ENCODE measurements at regions not wholly inside any gene's neighbourhood (a gene's known extent, or its start where the extent isn't known, plus 50 kb on each side); places are given as distances from the start of the nearest gene placed in this dataset.

GRCh38 chr13:100812982-100813584 lies 138.5 kb upstream of the TMTC4 start:
- H3K9ac ChIP-seq (ENCODE audit: control insufficient read depth, extremely low read depth, insufficient read depth, low read length): no peak overlapping the region
- H3K27me3 ChIP-seq (ENCODE audit: control insufficient read depth, extremely low read depth, insufficient read depth, low read length): peaks cover 5% of the 10 kb centered on the region
- dilution Hi-C loops (cut with MboI; ENCODE audit: extremely low pct_ligation_motif_present, low sequenced_read_pairs): no loop called here
- H3K4me1 ChIP-seq (ENCODE audit: control insufficient read depth, extremely low read depth, insufficient read depth, low read length): peaks cover 9% of the 10 kb centered on the region
- DNase-seq (ENCODE audit: low read depth, low spot score) (no peak), FAIRE-seq (no peak)
- H3K4me3 ChIP-seq (ENCODE audit: control insufficient read depth in 2 of 3, extremely low read depth in 1 of 3, insufficient read depth in 2 of 3, low read depth in 1 of 3, low read length in 3 of 3): no peak overlapping the region
- no peak overlapping the region for H2AFZ ChIP-seq (ENCODE audit: control insufficient read depth, low read length)
- no peaks in the 10 kb centered on the region for H3K36me3 ChIP-seq (ENCODE audit: control insufficient read depth in 2 of 2, extremely low read depth in 1 of 2, insufficient read depth in 2 of 2, low read length in 2 of 2)
- no peaks in the 10 kb centered on the region for H3K9me1 ChIP-seq (ENCODE audit: control insufficient read depth, extremely low read depth, insufficient read depth, low read length)
- H3K4me2 ChIP-seq (ENCODE audit: control insufficient read depth, extremely low read depth, insufficient read depth, low read depth, low read length): no peak overlapping the region
- no peaks in the 10 kb centered on the region for H3K9me3 ChIP-seq (ENCODE audit: control insufficient read depth, low read depth, low read length)
- no peaks in the 10 kb centered on the region for H3K79me2 ChIP-seq (ENCODE audit: control insufficient read depth, insufficient read depth, low read length)
- TF ChIP-seq EZH2 (IDR thresholded peaks at IDR 0.05; ENCODE audit: low read length) (no peak), CTCF (optimal IDR thresholded peaks at IDR 0.05 in 1 of 3, IDR thresholded peaks at IDR 0.05 in 1 of 3, conservative IDR thresholded peaks at IDR 0.05 in 1 of 3; ENCODE audit: extremely low read depth in 1 of 3, insufficient read depth in 2 of 3, low read length in 3 of 3) (no peak)
- no peaks in the 10 kb centered on the region for H4K20me1 ChIP-seq (ENCODE audit: control insufficient read depth, extremely low read depth, insufficient read depth, low read length)
- H3K27ac ChIP-seq (ENCODE audit: control insufficient read depth, insufficient read depth, low read length): no peak overlapping the region

GRCh38 chr13:100811928-100812327 lies 137.3 kb upstream of the TMTC4 start:
- Histone ChIP-seq H3K36me3 (ENCODE audit: control insufficient read depth in 2 of 2, extremely low read depth in 1 of 2, insufficient read depth in 2 of 2, low read length in 2 of 2) (no peaks in the 10 kb centered on the region), H3K9me1 (ENCODE audit: control insufficient read depth, extremely low read depth, insufficient read depth, low read length) (no peaks in the 10 kb centered on the region), H3K79me2 (ENCODE audit: control insufficient read depth, insufficient read depth, low read length) (no peaks in the 10 kb centered on the region), H3K4me1 (ENCODE audit: control insufficient read depth, extremely low read depth, insufficient read depth, low read length) (peaks cover 9% of the 10 kb centered on the region), H2AFZ (ENCODE audit: control insufficient read depth, low read length) (no peak overlapping the region), H3K9ac (ENCODE audit: control insufficient read depth, extremely low read depth, insufficient read depth, low read length) (no peak overlapping the region), H3K4me3 (ENCODE audit: control insufficient read depth in 2 of 3, extremely low read depth in 1 of 3, insufficient read depth in 2 of 3, low read depth in 1 of 3, low read length in 3 of 3) (no peak overlapping the region), H3K27ac (ENCODE audit: control insufficient read depth, insufficient read depth, low read length) (no peak overlapping the region), H3K9me3 (ENCODE audit: control insufficient read depth, low read depth, low read length) (no peaks in the 10 kb centered on the region), H3K4me2 (ENCODE audit: control insufficient read depth, extremely low read depth, insufficient read depth, low read depth, low read length) (no peak overlapping the region), H4K20me1 (ENCODE audit: control insufficient read depth, extremely low read depth, insufficient read depth, low read length) (no peaks in the 10 kb centered on the region), H3K27me3 (ENCODE audit: control insufficient read depth, extremely low read depth, insufficient read depth, low read length) (peaks cover 5% of the 10 kb centered on the region)
- TF ChIP-seq EZH2 (IDR thresholded peaks at IDR 0.05; ENCODE audit: low read length): no peak
- no peak for TF ChIP-seq CTCF (optimal IDR thresholded peaks at IDR 0.05 in 1 of 3, IDR thresholded peaks at IDR 0.05 in 1 of 3, conservative IDR thresholded peaks at IDR 0.05 in 1 of 3; ENCODE audit: extremely low read depth in 1 of 3, insufficient read depth in 2 of 3, low read length in 3 of 3)
- FAIRE-seq: no peak
- dilution Hi-C loops (cut with MboI; ENCODE audit: extremely low pct_ligation_motif_present, low sequenced_read_pairs): no loop called here
- no peak for DNase-seq (ENCODE audit: low read depth, low spot score)
